LNCAP (cell line): ENCODE measurements at regions not wholly inside any gene's neighbourhood (a gene's known extent, or its start where the extent isn't known, plus 50 kb on each side); places are given as distances from the start of the nearest gene placed in this dataset.

ENCODE experiments used
- TF ChIP-seq, protein P1 (sequence below): fragments of 450-650 bp; IDR thresholded peaks from 2 replicates; pipeline ENCODE4 v1.5.1; 2017; ENCODE audit warnings: mild to moderate bottlenecking

GRCh38 chr2:199105826-199106225 lies 351.9 kb downstream of the SATB2 start:
- TF ChIP-seq, protein P1, sequence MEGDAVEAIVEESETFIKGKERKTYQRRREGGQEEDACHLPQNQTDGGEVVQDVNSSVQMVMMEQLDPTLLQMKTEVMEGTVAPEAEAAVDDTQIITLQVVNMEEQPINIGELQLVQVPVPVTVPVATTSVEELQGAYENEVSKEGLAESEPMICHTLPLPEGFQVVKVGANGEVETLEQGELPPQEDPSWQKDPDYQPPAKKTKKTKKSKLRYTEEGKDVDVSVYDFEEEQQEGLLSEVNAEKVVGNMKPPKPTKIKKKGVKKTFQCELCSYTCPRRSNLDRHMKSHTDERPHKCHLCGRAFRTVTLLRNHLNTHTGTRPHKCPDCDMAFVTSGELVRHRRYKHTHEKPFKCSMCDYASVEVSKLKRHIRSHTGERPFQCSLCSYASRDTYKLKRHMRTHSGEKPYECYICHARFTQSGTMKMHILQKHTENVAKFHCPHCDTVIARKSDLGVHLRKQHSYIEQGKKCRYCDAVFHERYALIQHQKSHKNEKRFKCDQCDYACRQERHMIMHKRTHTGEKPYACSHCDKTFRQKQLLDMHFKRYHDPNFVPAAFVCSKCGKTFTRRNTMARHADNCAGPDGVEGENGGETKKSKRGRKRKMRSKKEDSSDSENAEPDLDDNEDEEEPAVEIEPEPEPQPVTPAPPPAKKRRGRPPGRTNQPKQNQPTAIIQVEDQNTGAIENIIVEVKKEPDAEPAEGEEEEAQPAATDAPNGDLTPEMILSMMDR: no peak

DNA sequence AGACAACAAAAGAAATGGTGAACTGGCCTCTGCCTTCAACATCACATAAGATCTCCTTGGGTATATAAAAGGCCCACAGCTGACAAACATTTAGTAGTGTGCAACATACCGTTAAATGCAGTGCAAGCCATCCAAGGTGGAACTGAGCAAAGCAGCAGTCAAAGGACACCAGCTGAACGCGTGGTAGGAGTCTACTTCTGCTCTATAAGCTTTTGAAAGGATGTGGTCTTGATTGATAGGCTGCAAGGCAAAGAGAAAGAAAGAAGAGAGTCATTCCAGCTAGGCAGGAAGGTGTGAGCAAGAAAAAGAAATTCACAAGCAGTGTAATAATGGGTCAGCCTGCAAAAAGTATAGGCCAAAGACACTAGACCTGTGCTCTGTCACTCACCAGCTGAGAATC lies 356.3 kb downstream of the SATB2 start:
- TF ChIP-seq, protein P1: no peak

DNA sequence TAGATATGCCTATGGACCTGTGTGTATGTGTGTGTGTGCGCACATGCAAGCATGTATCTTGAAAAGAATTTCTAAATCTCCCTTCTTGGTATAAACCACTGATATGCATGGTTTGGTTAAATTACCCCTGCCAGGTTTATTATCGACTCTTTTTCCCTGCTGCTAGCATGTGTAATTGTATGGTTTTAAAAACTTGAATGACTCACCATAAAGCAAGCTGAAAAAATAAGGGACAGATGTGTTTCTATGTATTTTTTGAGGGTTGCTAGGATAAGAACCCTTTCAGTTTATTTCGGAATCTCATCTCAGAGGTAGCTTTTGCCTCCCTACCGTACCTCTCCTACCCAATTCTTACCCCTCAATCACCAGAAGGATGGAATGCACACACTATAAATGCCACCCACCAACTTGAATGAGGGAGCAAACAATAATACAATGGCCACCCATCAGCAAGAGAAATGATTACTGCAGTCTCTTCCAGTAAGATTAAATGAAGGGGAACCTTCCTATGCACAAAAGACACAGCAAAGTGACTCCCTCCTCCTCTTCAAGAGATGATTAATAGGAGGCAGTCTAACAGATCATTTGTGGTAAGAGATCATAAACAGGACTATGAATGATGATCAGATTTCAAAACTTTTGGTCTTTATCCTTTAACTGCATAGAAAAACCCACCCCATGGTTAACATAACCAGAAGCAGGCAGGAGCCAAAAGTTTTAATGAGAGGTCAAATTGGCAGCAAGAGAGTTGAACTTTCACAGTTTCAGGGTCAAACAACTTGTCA lies 357.2 kb downstream of the SATB2 start:
- TF ChIP-seq, protein P1: no peak

- TF ChIP-seq, protein P1: no peak
These were observed 365.3 kb downstream of the SATB2 start for GRCh38 chr2:199092419-199092818.

DNA sequence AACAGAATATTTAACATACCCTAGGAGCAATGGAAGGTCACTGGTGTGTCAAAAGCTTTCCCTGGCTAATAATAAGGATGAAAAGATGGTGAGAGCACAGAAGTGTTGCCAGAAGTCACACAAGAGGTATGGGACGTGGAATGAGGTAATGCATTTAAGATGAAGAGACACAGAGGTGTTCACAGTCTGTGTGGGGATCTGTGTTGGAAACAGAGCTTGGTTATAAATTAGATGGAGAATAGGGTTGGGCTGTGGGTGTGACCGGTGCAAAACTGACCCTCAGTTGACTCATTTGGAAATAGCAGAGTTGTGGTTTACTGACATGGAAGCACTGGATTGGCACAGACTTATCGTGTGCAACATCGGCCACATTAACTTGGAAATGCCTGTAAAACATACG lies 372.5 kb downstream of the SATB2 start:
- TF ChIP-seq, protein P1: no peak

DNA sequence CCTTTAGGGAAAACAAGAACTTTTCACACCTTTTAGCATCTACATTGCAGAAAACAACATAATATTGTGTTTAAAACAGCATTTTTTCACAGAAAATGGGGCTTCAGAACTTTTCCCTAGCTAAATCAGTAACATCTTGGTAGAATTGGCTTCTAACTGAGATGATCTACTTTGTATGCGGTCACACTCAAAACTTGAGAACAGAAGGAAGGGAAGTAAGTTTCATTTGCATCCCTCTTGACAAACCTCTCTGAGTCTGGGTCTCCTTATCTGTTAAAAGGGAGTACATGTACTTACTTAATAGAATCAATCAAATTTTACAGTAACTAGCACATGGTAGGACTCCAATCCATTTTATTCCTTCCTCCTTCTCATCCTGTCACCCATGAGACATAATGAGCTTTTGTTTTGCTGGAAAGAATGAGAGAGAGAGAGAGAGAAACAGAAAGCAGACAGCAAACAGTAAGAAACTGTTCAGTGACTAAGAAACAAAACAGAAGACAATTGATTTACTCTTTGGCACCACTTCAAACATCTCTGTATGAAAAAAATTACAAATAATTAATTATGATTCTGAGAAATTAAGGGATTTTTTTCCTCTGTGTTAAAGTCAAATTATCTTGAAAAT lies 387.3 kb downstream of the SATB2 start:
- TF ChIP-seq, protein P1: no peak

- TF ChIP-seq, protein P1: no peak
These were observed 393.5 kb downstream of the SATB2 start for GRCh38 chr2:199064201-199064600.
